Testis (tissue), 2 donors: ENCODE measurements at regions not wholly inside any gene's neighbourhood (a gene's known extent, or its start where the extent isn't known, plus 50 kb on each side); places are given as distances from the start of the nearest gene placed in this dataset.

Experiments
- DNase-seq: peaks from one replicate; pipeline ENCODE4 v3.0.0-alpha.2; 2019
- H3K27ac ChIP-seq, 2 donors: fragments of 200-600 bp; sonication (generic); one replicate each; pipeline ENCODE4 v1.5.1; 2019
- H3K27me3 ChIP-seq: fragments of 200-600 bp; sonication (generic); one replicate; pipeline ENCODE4 v1.5.1; 2019
- H3K36me3 ChIP-seq: fragments of 200-600 bp; sonication (generic); one replicate; pipeline ENCODE4 v1.5.1; 2017; ENCODE audit warnings: low read depth; ENCODE audit errors: missing control alignments
- H3K4me1 ChIP-seq: fragments of 200-600 bp; sonication (generic); one replicate; pipeline ENCODE4 v1.5.1; 2019
- H3K4me3 ChIP-seq, 2 donors: fragments of 200-600 bp; sonication (generic); one replicate each; pipeline ENCODE4 v1.5.1; 2017 to 2019
- H3K9me3 ChIP-seq: fragments of 200-600 bp; sonication (generic); one replicate; pipeline ENCODE4 v1.5.1; 2017
- POLR2A ChIP-seq: fragments of 450-650 bp; IDR thresholded peaks from one replicate; pipeline ENCODE4 v1.6.1; 2017; ENCODE audit warnings: antibody characterized with exemption, mild to moderate bottlenecking, moderate library complexity
- WGBS, 2 donors: methylation state at CpG; one replicate each; pipeline ENCODE4 v1.1.5; 2018; 5-methylcytosine and 5-hydroxymethylcytosine counted together
- intact Hi-C: fragments of 100-400 bp; cut with DNase I; formaldehyde crosslinking; loops from one replicate; pipeline ENCODE4 v1.15.1; 2023; ENCODE audit warnings: low total_unique reads
- TF ChIP-seq, protein P1 (sequence below), 3 experiments: fragments of 450-650 bp in 2 of 3; fragments of 200-600 bp in 1 of 3; sonication (generic) in 1 of 3; IDR thresholded peaks; one replicate each; pipeline ENCODE4 v1.5.1; 2016 to 2019; ENCODE audit warnings: antibody characterized with exemption in 3 of 3, mild to moderate bottlenecking in 2 of 3, moderate library complexity in 1 of 3

DNA sequence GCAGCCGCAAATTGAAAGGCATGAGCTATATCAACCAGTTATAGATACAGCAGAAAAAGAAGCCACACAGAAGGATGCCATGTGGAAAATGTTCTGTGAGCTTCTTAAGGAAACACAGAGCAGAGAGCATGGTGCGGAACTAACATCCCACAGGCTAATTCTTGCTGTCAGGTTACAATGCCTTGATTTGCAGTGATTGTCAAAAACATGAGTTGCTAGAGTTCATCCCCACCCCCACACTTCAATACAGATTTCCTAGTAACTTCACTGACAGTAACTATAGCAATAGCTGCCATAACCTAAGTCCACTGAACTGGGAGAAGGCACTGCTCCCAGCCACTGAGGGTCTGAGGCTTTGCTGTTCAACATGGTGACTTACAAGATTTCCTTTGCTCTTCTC, 821.6 kb downstream of the SQOR start:
- no peaks in the 10 kb centered on the region for H3K36me3 ChIP-seq
- no peak for DNase-seq
- intact Hi-C loops = no loop called here
- WGBS, 2 donors = 92 to 94% methylated on average over 2 of the region's 2 CpGs
- TF ChIP-seq POLR2A = no peak
- TF ChIP-seq, protein P1, sequence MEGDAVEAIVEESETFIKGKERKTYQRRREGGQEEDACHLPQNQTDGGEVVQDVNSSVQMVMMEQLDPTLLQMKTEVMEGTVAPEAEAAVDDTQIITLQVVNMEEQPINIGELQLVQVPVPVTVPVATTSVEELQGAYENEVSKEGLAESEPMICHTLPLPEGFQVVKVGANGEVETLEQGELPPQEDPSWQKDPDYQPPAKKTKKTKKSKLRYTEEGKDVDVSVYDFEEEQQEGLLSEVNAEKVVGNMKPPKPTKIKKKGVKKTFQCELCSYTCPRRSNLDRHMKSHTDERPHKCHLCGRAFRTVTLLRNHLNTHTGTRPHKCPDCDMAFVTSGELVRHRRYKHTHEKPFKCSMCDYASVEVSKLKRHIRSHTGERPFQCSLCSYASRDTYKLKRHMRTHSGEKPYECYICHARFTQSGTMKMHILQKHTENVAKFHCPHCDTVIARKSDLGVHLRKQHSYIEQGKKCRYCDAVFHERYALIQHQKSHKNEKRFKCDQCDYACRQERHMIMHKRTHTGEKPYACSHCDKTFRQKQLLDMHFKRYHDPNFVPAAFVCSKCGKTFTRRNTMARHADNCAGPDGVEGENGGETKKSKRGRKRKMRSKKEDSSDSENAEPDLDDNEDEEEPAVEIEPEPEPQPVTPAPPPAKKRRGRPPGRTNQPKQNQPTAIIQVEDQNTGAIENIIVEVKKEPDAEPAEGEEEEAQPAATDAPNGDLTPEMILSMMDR (IDR thresholded peaks at IDR 0.05) = no peak
- H3K27me3 ChIP-seq = no peaks in the 10 kb centered on the region
- no peak overlapping the region for H3K27ac ChIP-seq
- H3K4me1 ChIP-seq = no peaks in the 10 kb centered on the region
- no peak overlapping the region for H3K4me3 ChIP-seq
- no peaks in the 10 kb centered on the region for H3K9me3 ChIP-seq

DNA sequence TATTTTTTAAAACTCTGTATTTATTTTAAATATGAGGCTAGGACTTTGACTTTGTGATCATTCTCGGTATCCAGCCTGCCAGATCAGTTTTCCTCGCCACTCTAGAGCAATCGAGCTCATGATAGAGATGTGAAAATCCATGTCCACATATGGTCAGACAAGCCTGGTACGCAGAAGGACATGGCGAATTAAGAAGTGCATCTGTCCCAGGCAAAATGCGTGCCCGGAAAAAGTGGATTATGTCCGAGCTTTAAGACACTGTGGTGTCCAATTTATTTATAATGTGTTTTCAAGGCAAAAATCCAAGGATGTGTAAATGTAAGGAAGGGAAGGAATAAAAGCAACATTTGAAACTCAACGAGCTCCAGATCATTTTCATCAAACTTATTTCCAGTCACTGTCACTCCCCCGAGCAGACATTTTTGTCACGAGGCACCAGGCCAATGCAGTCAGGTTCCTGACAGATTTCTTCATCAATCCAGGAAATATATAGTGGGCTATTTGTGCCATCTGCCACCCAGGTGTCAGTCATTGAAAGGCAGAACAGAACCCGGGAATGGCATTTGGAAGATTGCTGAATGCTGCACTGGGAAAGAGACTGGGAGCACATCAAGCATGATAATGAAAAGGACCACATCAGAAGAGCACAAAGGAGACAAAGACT, 825.7 kb downstream of the SQOR start:
- H3K27ac ChIP-seq = no peak overlapping the region
- H3K27me3 ChIP-seq = no peaks in the 10 kb centered on the region
- TF ChIP-seq, protein P1 (IDR thresholded peaks at IDR 0.05) = no peak
- no peak for TF ChIP-seq POLR2A
- no peak for DNase-seq
- no peaks in the 10 kb centered on the region for H3K36me3 ChIP-seq
- no peaks in the 10 kb centered on the region for H3K4me1 ChIP-seq
- H3K4me3 ChIP-seq = no peak overlapping the region
- H3K9me3 ChIP-seq = no peaks in the 10 kb centered on the region
- 81 to 87% methylated on average over 12 of the region's 12 CpGs for WGBS, 2 donors
- intact Hi-C loops = no loop called here

DNA sequence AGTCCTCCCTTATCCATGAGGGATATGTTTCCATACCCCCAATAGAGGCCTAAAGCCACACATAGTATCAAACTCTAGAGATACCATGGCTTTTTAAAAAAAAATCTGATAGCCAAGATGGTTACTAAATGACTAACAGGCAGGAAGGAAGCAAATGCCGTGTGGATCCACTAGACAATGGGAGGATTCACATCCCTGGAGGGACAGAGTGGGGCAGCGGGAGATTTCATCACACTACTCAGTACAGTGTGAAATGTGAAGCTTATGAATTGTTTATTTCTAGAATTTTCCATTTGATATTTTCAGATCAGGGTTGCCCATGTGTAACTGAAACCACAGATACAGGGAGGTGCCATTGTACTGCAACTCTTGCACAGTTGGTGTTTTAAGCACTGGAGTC, 826.6 kb downstream of the SQOR start:
- TF ChIP-seq, protein P1 (IDR thresholded peaks at IDR 0.05) = no peak
- H3K9me3 ChIP-seq = no peaks in the 10 kb centered on the region
- DNase-seq = peak; percentile 34
- no peaks in the 10 kb centered on the region for H3K4me1 ChIP-seq
- intact Hi-C loops = no loop called here
- H3K36me3 ChIP-seq = no peaks in the 10 kb centered on the region
- no peaks in the 10 kb centered on the region for H3K27me3 ChIP-seq
- WGBS, 2 donors = 62 to 64% methylated on average over 2 of the region's 2 CpGs
- H3K4me3 ChIP-seq = no peak overlapping the region
- H3K27ac ChIP-seq = no peak overlapping the region

DNA sequence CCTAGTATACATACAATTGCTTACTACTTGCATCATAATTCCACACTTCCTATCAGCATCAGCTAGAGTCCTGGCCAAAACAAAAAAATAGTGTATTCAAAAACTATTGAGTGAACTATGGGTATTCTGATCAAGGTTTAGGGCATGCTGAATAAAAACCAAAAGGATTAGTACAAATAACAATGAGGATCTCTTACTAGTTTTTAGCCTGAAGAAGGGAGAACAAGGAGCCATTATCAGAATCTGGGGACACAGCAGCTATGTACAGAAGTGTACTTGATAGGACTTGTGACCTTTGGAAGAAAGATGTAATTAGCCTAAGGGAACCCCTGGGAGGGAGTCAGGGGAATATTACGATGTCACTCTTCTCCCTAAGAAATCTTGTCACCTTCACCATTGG, 832.2 kb downstream of the SQOR start:
- H3K27ac ChIP-seq = no peak overlapping the region
- intact Hi-C loops = no loop called here
- H3K36me3 ChIP-seq = no peaks in the 10 kb centered on the region
- 84 to 91% methylated on average over 1 of the region's 1 CpG for WGBS, 2 donors
- H3K4me3 ChIP-seq = no peak overlapping the region
- no peaks in the 10 kb centered on the region for H3K9me3 ChIP-seq
- no peak for TF ChIP-seq POLR2A
- TF ChIP-seq, protein P1 (IDR thresholded peaks at IDR 0.05) = no peak
- no peaks in the 10 kb centered on the region for H3K27me3 ChIP-seq
- DNase-seq = no peak
- H3K4me1 ChIP-seq = no peaks in the 10 kb centered on the region

DNA sequence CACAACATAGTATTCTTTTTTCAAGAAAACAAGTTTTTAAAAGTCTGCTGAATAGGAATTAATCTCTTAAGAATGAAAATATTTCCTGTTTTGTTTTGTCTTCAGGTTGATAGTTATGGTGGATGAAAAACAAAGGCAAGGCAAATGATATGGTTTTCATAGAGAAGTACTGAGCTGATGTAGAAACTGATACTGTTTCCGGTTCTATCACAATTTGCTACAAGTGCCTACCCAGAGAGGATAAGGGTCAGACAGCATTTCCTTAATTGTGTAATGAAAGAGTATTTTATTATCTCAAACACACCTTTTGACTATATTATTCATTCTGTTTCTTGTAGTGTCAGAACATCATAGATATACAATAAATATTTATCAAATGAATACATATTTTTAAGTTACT, 836.3 kb downstream of the SQOR start:
- Histone ChIP-seq H3K4me3 (no peak overlapping the region), H3K36me3 (no peaks in the 10 kb centered on the region), H3K27ac (no peak overlapping the region), H3K9me3 (no peaks in the 10 kb centered on the region), H3K27me3 (no peaks in the 10 kb centered on the region), H3K4me1 (no peaks in the 10 kb centered on the region)
- no peak for DNase-seq
- TF ChIP-seq, protein P1 (IDR thresholded peaks at IDR 0.05) = no peak
- no peak for TF ChIP-seq POLR2A
- intact Hi-C loops = no loop called here
- WGBS, 2 donors = 55 to 76% methylated on average over 1 of the region's 1 CpG
